ENCODE measurements at regions not wholly inside any gene's neighbourhood (a gene's known extent, or its start where the extent isn't known, plus 50 kb on each side); places are given as distances from the start of the nearest gene placed in this dataset.
"Not testable (repeated sequence)": the region's sequence is repeated elsewhere in the genome, so short reads cannot be mapped to it uniquely, and the experiment has no call there.

DNA sequence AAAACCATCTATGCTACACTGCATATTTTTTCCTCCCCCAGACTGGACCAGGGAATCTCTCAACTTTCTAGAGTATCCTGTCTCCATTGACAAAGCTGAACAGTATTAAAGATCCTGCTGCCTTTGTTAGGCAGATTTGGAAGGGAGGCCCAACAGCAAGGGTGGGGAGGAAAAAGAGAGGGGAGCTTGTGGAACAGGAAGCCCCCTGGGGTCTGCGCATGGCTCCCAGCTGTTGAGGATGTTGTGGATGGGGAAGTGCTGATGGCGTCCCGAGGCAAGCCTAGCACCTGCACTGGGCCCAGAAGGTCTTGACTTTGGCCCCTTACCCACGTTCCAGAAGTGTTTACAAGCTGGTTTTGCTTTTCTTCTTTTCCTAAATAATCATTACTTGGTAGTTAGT is 146.6 kb downstream of the TBC1D2B start:
- TF ChIP-seq, protein P1, sequence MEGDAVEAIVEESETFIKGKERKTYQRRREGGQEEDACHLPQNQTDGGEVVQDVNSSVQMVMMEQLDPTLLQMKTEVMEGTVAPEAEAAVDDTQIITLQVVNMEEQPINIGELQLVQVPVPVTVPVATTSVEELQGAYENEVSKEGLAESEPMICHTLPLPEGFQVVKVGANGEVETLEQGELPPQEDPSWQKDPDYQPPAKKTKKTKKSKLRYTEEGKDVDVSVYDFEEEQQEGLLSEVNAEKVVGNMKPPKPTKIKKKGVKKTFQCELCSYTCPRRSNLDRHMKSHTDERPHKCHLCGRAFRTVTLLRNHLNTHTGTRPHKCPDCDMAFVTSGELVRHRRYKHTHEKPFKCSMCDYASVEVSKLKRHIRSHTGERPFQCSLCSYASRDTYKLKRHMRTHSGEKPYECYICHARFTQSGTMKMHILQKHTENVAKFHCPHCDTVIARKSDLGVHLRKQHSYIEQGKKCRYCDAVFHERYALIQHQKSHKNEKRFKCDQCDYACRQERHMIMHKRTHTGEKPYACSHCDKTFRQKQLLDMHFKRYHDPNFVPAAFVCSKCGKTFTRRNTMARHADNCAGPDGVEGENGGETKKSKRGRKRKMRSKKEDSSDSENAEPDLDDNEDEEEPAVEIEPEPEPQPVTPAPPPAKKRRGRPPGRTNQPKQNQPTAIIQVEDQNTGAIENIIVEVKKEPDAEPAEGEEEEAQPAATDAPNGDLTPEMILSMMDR (IDR thresholded peaks at IDR 0.05) = not testable (repeated sequence)
- not testable (repeated sequence) for TF ChIP-seq POLR2A (IDR thresholded peaks at IDR 0.05)

All from thyroid gland (tissue), 4 donors.